B cell (primary cell): ENCODE measurements at regions not wholly inside any gene's neighbourhood (a gene's known extent, or its start where the extent isn't known, plus 50 kb on each side); places are given as distances from the start of the nearest gene placed in this dataset.

ENCODE experiments used
- CTCF ChIP-seq: fragments of 200-600 bp; IDR thresholded peaks from one replicate; pipeline ENCODE4 v1.8.0; 2022; ENCODE audit warnings: antibody characterized with exemption, mild to moderate bottlenecking
- EZH2 ChIP-seq: IDR thresholded peaks from 2 replicates; pipeline ENCODE4 v1.6.1; 2012; ENCODE audit warnings: borderline replicate concordance, low read depth, mild to moderate bottlenecking, moderate library complexity, low read length; ENCODE audit not compliant: insufficient read depth, poor library complexity, severe bottlenecking

GRCh38 chrX:39202641-39203040 is 401.4 kb downstream of the MID1IP1 start:
- TF ChIP-seq CTCF (no peak), EZH2 (no peak)
